HG03442 (cell line): ENCODE measurements at regions not wholly inside any gene's neighbourhood (a gene's known extent, or its start where the extent isn't known, plus 50 kb on each side); places are given as distances from the start of the nearest gene placed in this dataset.

Source experiments
- ATAC-seq: cut with Tn5 transposase; IDR thresholded peaks from one replicate; pipeline ENCODE4 v1.9.1; 2021; ENCODE audit warnings: mild to moderate bottlenecking, moderate library complexity; ENCODE audit not compliant: unreplicated experiment

DNA sequence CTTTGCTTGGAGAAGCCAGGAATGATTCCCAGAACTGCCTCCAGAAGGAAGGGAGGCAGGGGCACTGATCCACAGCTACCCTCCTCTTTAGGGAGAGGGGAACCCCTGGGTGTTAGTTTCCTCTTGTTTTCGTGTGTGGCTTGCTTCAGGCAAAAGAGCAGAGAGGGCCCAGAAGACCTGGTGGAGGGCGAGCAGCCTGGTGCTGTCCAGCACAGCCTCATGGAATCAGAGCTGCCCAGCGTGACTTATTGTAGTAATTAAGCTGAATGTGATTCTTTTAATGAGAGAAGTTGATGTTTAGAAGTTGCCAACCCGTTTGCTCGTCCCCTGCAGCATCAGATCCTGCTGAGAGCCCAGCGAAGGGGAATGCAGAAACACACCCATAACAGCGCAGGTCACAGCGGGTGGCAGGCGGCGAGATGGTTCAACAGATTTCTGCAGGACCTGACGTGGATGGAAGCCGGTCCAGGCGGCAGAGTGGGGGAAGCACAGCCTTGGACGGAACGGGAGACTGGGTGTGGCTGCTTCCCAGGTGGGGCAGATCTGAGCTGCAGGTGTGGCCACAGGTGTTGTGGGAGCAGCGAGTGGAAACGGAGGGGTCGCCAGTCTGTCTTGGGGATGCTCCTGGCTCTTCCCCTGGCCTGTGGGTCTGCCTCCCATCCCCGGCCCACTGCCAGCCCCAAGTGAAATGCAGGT is 53.7 kb upstream of the SHH start:
- ATAC-seq: no peak

DNA sequence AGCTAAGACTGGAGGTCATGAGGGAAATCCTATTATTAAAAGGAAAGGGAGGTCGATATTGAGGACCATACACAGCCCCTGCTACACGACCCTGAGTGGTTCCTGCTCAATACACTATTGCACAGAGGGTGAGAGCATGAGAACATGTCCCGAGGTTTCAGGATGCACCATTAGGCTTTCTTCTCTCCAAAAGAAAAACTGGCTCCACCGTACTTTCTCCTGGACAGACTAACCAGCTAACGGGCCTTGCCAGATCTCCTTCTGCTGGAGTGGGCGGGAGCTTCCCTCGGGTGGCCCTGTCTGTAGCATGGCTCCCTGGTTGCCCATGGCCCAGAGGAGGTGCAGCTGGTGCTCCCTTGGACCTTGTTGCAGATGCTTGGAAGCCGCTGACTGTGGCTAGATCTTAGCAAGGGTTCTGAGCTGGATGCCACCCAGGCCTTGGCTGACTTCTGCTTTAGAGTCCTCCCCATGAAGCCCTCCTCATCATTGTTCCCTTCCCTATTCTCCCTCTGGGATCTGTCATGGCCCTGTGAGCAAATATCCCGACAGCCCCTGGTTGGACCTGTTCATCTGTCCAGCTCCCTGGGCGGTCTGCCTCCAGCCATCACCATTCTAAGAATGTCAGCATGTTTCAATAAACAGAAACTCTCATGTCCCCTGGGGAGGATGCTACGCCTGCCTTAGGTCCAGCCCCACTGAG is 52.9 kb upstream of the SHH start:
- no peak for ATAC-seq

DNA sequence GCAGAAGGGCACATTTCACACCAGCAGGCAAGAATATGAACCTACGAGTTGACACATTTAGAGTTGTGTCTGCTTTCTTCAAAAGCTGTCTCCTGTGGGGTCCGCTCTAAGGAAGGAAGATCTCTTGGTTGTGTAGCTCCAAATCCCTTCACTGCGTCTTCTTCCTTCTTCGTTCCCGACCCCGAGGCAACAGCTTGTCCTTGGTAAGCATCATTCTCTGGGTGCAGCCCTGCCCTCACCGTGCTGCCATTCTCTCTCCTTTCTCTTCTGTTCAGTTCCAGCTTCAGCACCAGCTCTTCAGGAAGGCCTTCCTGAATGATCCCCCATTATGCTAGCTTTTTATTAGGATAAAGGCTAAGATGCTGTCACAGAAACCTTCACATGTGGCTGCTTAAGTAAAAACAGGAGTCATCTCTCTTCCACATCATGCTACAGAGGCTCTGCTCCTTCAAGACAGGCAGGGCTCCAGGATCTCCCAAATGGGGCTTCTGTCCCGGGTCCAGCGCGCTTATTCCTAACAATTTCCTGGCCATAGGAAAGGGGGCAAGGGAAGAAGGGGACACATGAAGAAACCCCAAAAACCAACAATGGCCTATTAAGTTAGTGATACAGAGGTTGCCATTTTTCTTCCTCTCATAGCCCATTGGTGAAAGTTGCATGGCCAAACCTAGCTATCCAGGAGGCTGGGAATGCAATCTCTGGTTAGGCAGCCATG is 52.2 kb upstream of the SHH start:
- ATAC-seq: no peak

DNA sequence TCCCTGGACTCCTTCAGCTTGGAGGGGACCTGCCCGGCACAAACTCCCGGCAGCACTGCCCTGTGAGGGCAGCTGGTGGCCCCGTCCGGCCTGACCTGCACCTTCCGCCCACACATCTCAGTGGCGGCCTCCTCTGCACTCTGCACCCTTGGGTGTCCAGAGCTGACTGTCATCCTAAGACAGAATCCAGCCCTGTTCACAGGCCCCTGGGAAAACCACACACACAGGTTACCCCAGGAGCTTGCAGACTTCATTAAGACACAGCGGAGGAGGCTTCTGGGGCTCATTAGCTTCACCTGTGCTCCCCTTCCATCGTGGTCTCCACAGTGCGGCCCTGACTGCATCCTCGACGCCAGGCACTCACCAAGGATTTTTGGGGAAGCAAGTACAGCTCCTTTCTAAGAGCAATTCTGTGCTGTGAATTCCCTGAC is 51.5 kb upstream of the SHH start:
- ATAC-seq: no peak

DNA sequence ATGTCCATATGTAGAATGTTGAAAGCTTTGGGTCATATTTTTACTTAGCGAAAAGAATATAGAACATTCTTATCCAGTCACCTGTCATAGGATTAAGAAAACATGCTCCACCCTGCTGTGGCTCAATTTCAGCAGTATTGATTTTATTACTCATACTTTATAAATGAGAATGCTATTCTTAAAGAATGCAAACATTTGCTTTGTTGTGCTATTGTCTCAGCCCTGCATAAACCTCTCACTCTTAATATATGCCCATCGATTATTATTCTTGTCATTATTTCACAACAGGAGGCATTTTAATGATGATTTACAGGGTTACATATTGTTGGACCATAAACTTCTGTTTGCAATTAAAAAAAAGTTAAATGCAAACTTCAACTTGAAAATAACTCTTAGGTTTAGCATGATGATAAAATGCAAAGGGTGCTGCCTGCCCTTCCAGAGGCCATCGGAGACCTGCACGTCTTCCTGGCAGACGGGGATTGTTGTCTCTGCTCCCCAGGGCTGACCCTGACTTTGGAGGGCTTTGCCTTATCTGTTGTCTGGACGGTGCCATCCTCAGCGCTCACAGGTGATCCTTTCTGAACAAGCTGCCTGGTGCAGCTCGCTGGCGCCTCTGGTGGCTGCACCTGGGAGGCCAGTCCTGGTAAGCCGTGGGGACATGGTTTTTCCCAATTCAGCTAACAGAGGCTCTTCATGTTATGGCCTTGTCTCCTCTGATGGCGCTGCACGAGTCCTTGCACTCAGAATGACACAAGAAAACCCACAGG is 50.0 kb upstream of the SHH start:
- no peak for ATAC-seq
